Tibial nerve (tissue), 4 donors: ENCODE measurements at regions not wholly inside any gene's neighbourhood (a gene's known extent, or its start where the extent isn't known, plus 50 kb on each side); places are given as distances from the start of the nearest gene placed in this dataset.

Experiments used
- DNase-seq, 2 donors: peaks; one replicate each; pipeline ENCODE4 v3.0.0-alpha.2; 2019; ENCODE audit warnings: low spot score in 2 of 2
- H3K27ac ChIP-seq, 4 donors: fragments of 200-600 bp; sonication (generic) in 3 of 4; one replicate each; pipeline ENCODE4 v1.5.1; 2017 to 2019; ENCODE audit warnings: mild to moderate bottlenecking in 1 of 4
- H3K27me3 ChIP-seq, 2 donors: fragments of 200-600 bp; sonication (generic) in 1 of 2; one replicate each; pipeline versions ENCODE4 v1.5.1 to v1.6.0; 2017 to 2019
- H3K36me3 ChIP-seq, 3 donors: fragments of 200-600 bp; sonication (generic); one replicate each; pipeline ENCODE4 v1.5.1; 2018 to 2019
- H3K4me1 ChIP-seq, 4 donors: fragments of 200-600 bp; sonication (generic) in 3 of 4; one replicate each; pipeline ENCODE4 v1.5.1; 2017 to 2019
- H3K4me3 ChIP-seq, 4 donors: fragments of 200-600 bp; sonication (generic) in 3 of 4; one replicate each; pipeline ENCODE4 v1.5.1; 2017 to 2019; ENCODE audit warnings: mild to moderate bottlenecking in 1 of 4, moderate library complexity in 1 of 4
- H3K9me3 ChIP-seq, 4 donors: fragments of 200-600 bp; sonication (generic) in 3 of 4; one replicate each; pipeline ENCODE4 v1.5.1; 2017 to 2019
- EP300 ChIP-seq, 2 donors: sonication (generic); formaldehyde crosslinking; IDR thresholded peaks; one replicate each; pipeline ENCODE4 v1.6.1; 2017; ENCODE audit warnings: antibody characterized with exemption in 2 of 2, mild to moderate bottlenecking in 1 of 2
- POLR2A ChIP-seq, 2 donors: fragments of 450-650 bp; IDR thresholded peaks; one replicate each; pipeline ENCODE4 v1.6.1; 2017; ENCODE audit warnings: antibody characterized with exemption in 2 of 2, mild to moderate bottlenecking in 2 of 2, moderate library complexity in 2 of 2
- WGBS, 2 donors: methylation state at CpG; one replicate each; pipeline ENCODE4 v1.1.5; 2018; 5-methylcytosine and 5-hydroxymethylcytosine counted together
- TF ChIP-seq, protein P1 (sequence below), 5 experiments: fragments of 200-600 bp in 3 of 5; fragments of 450-650 bp in 2 of 5; sonication (generic) in 3 of 5; IDR thresholded peaks; one replicate each; pipeline ENCODE4 v1.5.1; 2016 to 2019; ENCODE audit warnings: antibody characterized with exemption in 5 of 5, mild to moderate bottlenecking in 3 of 5, moderate library complexity in 2 of 5

DNA sequence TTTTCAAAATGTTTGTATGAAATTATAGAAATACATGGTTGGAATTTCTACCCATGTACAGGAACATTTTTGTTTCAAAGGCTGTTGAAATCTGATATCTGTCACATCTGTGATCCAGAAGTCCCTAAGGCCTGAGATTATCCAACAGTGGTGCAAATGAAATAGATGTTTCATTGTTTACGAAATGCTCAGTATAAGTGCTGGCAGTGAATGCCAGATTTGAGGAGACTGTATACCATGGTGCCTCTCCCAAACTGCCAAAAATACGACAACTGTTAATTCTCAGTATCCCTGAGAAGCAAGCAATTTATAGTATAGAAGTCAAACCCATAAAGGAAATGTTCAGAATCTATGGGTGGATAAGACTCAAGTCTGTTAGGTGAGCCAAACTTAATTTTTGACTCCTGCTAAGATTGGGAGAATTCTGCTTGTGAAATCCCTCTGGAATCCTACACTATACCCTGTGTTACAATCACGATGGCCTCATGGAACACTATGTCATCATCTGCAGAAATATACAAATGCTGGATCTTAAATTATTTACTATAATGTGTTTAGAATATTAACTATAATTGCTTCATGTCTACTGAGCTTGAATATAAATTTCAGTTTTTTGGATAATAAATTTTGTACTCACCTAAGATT is 71.2 kb upstream of the DOCK10 start:
- DNase-seq = no peak
- Histone ChIP-seq H3K27me3 (no peaks in the 10 kb centered on the region), H3K36me3 (no peaks in the 10 kb centered on the region), H3K4me1 (peaks cover 0 to 25% (median 3%) of the 10 kb centered on the region in 4 donors), H3K9me3 (no peaks in the 10 kb centered on the region), H3K27ac (no peak overlapping the region), H3K4me3 (no peak overlapping the region)
- no peak for TF ChIP-seq EP300 (IDR thresholded peaks at IDR 0.05)
- TF ChIP-seq, protein P1, sequence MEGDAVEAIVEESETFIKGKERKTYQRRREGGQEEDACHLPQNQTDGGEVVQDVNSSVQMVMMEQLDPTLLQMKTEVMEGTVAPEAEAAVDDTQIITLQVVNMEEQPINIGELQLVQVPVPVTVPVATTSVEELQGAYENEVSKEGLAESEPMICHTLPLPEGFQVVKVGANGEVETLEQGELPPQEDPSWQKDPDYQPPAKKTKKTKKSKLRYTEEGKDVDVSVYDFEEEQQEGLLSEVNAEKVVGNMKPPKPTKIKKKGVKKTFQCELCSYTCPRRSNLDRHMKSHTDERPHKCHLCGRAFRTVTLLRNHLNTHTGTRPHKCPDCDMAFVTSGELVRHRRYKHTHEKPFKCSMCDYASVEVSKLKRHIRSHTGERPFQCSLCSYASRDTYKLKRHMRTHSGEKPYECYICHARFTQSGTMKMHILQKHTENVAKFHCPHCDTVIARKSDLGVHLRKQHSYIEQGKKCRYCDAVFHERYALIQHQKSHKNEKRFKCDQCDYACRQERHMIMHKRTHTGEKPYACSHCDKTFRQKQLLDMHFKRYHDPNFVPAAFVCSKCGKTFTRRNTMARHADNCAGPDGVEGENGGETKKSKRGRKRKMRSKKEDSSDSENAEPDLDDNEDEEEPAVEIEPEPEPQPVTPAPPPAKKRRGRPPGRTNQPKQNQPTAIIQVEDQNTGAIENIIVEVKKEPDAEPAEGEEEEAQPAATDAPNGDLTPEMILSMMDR (IDR thresholded peaks at IDR 0.05) = no peak
- TF ChIP-seq POLR2A (IDR thresholded peaks at IDR 0.05) = no peak
- WGBS, 2 donors = 50 to 55% methylated on average over 3 of the region's 3 CpGs

DNA sequence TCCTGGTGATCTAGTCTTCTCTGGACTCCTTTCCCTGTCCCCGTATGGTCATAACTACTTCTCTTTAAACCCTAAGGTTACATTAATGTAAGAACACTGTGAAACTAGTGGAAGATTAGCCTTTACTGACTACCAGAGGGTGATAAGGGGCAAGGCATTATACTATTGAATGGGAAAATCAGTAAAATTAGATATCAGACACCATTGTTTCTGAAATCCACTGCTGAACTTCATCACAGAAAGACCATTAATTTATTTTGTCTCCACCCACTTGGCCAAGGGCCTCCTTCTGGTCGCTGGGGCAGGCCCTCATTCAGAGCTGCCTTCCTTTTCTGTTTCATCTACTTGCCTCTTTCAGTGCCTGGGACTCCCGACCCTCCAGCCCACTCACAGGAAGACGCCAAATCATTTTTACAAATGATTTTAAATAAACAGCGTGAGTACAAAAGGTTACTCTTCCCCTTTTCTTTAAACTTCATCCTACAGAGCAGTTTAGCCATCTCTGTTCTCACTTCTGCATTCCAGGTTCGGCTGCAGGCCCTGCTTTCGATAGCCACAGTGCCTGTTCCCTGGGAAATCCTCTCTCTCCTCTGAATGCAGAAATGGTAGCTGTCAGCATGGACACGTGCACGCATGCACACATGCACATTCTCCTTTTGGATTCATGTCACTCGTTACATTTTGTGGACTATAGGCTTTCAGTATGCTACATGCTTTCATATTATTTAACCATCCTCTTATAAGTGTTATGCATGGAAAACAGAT is 70.3 kb upstream of the DOCK10 start:
- Histone ChIP-seq H3K9me3 (no peaks in the 10 kb centered on the region), H3K27me3 (no peaks in the 10 kb centered on the region), H3K4me3 (no peak overlapping the region), H3K36me3 (no peaks in the 10 kb centered on the region), H3K27ac (no peak overlapping the region), H3K4me1 (peaks cover 0 to 23% (median 3%) of the 10 kb centered on the region in 4 donors)
- TF ChIP-seq EP300 (IDR thresholded peaks at IDR 0.05) (no peak), POLR2A (IDR thresholded peaks at IDR 0.05) (no peak)
- TF ChIP-seq, protein P1 (IDR thresholded peaks at IDR 0.05) = no peak
- DNase-seq = no peak
- WGBS, 2 donors = 56 to 63% methylated on average over 10 of the region's 10 CpGs

DNA sequence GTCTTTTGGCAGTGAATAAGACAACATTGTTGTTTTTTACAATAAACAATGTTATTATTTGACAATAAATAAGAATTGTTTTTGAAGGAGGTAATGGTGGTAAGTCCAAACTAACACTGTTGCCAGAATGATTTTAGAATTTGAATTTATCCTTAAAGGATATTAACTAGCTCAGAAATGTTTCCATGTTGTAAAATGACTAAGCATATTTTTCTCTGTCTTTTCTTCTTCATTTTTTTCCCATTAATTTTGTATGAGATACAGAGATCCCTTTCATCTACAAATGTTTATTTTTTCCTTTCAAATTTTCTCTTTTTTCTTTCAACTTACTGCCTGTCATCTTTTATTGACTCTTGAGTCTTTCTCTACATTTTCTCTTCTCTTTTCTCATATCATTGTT is 66.5 kb upstream of the DOCK10 start:
- DNase-seq = no peak
- H3K4me1 ChIP-seq = peaks cover 0 to 15% (median 3%) of the 10 kb centered on the region in 4 donors
- H3K4me3 ChIP-seq = no peak overlapping the region
- TF ChIP-seq POLR2A (IDR thresholded peaks at IDR 0.05) (no peak), EP300 (IDR thresholded peaks at IDR 0.05) (no peak)
- TF ChIP-seq, protein P1 (IDR thresholded peaks at IDR 0.05) = no peak
- H3K27ac ChIP-seq = no peak overlapping the region
- no peaks in the 10 kb centered on the region for H3K36me3 ChIP-seq
- H3K9me3 ChIP-seq = no peaks in the 10 kb centered on the region
- H3K27me3 ChIP-seq = no peaks in the 10 kb centered on the region

DNA sequence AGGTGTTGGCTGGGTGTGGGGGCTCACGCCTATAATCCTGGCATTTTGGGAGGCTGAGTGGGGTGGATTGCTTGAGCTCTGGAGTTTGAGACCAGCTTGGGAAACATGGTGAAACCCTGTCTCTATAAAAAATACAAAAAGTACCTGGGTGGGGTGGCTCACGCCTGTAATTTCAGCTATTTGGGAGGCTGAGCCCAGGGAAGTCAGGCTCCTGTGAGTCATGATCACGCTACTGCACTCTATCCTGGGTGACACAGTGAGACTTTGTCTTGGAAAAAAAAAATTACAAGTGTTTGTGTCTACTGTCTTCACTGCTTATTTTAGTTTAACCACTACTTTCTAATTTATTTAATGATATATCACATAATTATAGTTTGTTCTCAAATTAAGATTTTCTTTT is 62.7 kb upstream of the DOCK10 start:
- DNase-seq = no peak
- TF ChIP-seq POLR2A (IDR thresholded peaks at IDR 0.05) (no peak), EP300 (IDR thresholded peaks at IDR 0.05) (no peak)
- TF ChIP-seq, protein P1 (IDR thresholded peaks at IDR 0.05) = no peak
- Histone ChIP-seq H3K36me3 (no peaks in the 10 kb centered on the region), H3K27me3 (no peaks in the 10 kb centered on the region), H3K4me1 (no peaks in the 10 kb centered on the region), H3K27ac (no peak overlapping the region), H3K4me3 (no peak overlapping the region), H3K9me3 (no peaks in the 10 kb centered on the region)
- WGBS, 2 donors = 86 to 92% methylated on average over 3 of the region's 3 CpGs

DNA sequence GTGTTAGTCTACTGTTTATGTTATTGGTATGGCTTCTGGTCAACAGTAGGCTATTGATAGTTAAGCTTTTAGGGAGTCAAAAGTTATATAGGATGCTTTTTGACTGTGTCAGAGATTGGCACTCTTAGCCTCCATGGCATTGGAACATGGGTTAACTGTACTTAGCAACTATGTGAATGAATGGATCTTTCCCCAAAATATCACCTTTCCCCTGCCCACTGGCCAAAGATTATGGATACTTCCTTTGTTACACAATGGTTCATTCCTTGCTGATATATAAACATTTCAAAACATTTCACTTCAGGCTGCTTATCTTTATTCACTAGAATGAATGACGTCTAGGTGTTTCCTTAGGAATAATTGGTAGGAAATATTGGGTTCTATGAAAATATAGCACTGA is 62.1 kb upstream of the DOCK10 start:
- DNase-seq = no peak
- 81 to 88% methylated on average over 1 of the region's 1 CpG for WGBS, 2 donors
- no peak overlapping the region for H3K4me3 ChIP-seq
- H3K36me3 ChIP-seq = no peaks in the 10 kb centered on the region
- no peaks in the 10 kb centered on the region for H3K4me1 ChIP-seq
- H3K27ac ChIP-seq = no peak overlapping the region
- no peaks in the 10 kb centered on the region for H3K9me3 ChIP-seq
- no peak for TF ChIP-seq EP300 (IDR thresholded peaks at IDR 0.05)
- TF ChIP-seq, protein P1 (IDR thresholded peaks at IDR 0.05) = no peak
- no peak for TF ChIP-seq POLR2A (IDR thresholded peaks at IDR 0.05)
- H3K27me3 ChIP-seq = no peaks in the 10 kb centered on the region
